GM06990 (cell line): ENCODE measurements at regions not wholly inside any gene's neighbourhood (a gene's known extent, or its start where the extent isn't known, plus 50 kb on each side); places are given as distances from the start of the nearest gene placed in this dataset.
"Not testable (repeated sequence)": the region's sequence is repeated elsewhere in the genome, so short reads cannot be mapped to it uniquely, and the experiment has no call there.

Experiments used
- DNase-seq: peaks from one replicate; pipeline ENCODE4 v3.0.0-alpha.2; 2011; ENCODE audit not compliant: insufficient read length; ENCODE audit errors: extremely low read depth
- H3K27me3 ChIP-seq: replicated peaks from 2 replicates; pipeline ENCODE4 v1.6.0; 2011; ENCODE audit warnings: low read length; ENCODE audit not compliant: control insufficient read depth, insufficient read depth
- H3K36me3 ChIP-seq: 2 replicates; pipeline ENCODE4 v1.5.1; 2011; ENCODE audit warnings: low read length; ENCODE audit not compliant: control insufficient read depth, insufficient read depth
- H3K4me3 ChIP-seq: replicated peaks from 2 replicates; pipeline ENCODE4 v1.5.1; 2011; ENCODE audit warnings: low read depth, mild to moderate bottlenecking, control low read depth, low read length
- CTCF ChIP-seq: IDR thresholded peaks from 2 replicates; pipeline ENCODE4 v1.5.1; 2011; ENCODE audit warnings: low read length, control low read depth, mild to moderate bottlenecking, inconsistent platforms; ENCODE audit not compliant: insufficient read depth, poor library complexity, severe bottlenecking

DNA sequence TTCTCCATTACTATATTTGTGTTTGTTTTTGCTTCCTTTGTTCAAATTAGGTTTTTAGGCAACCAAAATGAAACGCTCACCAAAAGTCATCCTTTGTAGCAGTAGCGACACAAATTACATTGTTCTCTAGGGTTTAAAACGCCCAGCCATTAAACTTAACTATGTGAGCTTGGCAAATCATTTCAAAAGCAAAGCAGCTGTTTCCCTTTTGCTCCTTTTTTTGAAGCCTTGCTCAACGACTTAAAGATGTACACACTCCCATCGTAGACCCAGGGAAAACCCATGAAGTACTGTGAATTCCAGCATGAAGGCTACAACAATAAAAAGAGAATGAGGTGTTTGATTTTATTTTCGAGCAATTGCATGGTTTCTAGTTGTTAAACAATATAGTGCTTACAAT is 106.7 kb downstream of the RAP2A start:
- TF ChIP-seq CTCF, result no peak
- DNase-seq, result no peak
- Histone ChIP-seq H3K27me3 (no peaks in the 10 kb centered on the region), H3K4me3 (no peak overlapping the region), H3K36me3 (no peaks in the 10 kb centered on the region)

- H3K27me3 ChIP-seq, result no peaks in the 10 kb centered on the region
- H3K36me3 ChIP-seq, result no peaks in the 10 kb centered on the region
- TF ChIP-seq CTCF, result no peak
- no peak overlapping the region for H3K4me3 ChIP-seq
- no peak for DNase-seq
Measured at GRCh38 chr13:97542102-97542685, 108.2 kb downstream of the RAP2A start.

GRCh38 chr13:97544031-97544765 is 110.2 kb downstream of the RAP2A start:
- no peak overlapping the region for H3K4me3 ChIP-seq
- no peak for TF ChIP-seq CTCF
- DNase-seq, result no peak
- H3K27me3 ChIP-seq, result no peaks in the 10 kb centered on the region
- no peaks in the 10 kb centered on the region for H3K36me3 ChIP-seq

DNA sequence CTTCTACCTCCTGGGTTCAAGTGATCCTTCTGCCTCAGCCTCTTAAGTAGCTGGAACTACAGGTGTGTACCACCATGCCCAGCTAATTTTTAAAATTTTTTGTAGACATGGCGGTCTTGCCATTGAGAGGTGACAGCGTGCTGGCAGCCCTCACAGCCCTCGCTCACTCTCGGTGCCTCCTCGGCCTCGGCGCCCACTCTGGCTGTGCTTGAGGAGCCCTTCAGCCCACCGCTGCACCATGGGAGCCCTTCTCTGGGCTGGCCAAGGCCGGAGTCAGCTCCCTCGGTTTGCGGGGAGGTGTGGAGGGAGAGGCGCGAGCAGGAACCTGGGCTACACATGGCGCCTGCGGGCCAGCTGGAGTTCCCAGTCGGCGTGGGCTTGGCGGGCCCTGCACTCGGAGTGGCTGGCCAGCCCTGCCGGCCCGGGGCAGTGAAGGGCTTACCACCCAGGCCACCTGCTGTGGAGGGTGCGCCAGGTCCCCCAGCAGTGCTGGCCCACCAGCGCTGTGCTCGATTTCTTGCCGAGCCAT is 111.1 kb downstream of the RAP2A start:
- H3K27me3 ChIP-seq, H3K36me3 ChIP-seq, DNase-seq, H3K4me3 ChIP-seq: not testable (repeated sequence)

GRCh38 chr13:97548138-97548537 is 114.2 kb downstream of the RAP2A start:
- Histone ChIP-seq H3K36me3 (no peaks in the 10 kb centered on the region), H3K4me3 (no peak overlapping the region), H3K27me3 (no peaks in the 10 kb centered on the region)
- DNase-seq, result no peak
- TF ChIP-seq CTCF, result no peak

GRCh38 chr13:97548711-97549110 is 114.7 kb downstream of the RAP2A start:
- TF ChIP-seq CTCF, result no peak
- no peak for DNase-seq
- Histone ChIP-seq H3K27me3 (no peaks in the 10 kb centered on the region), H3K4me3 (no peak overlapping the region), H3K36me3 (no peaks in the 10 kb centered on the region)
